Mesodermal cell (in vitro differentiated cells): ENCODE measurements at regions not wholly inside any gene's neighbourhood (a gene's known extent, or its start where the extent isn't known, plus 50 kb on each side); places are given as distances from the start of the nearest gene placed in this dataset.
"Not testable (repeated sequence)": the region's sequence is repeated elsewhere in the genome, so short reads cannot be mapped to it uniquely, and the experiment has no call there.

Source experiments
- H3K27ac ChIP-seq: 2 replicates; pipeline ENCODE4 v1.7.0; 2013; ENCODE audit warnings: mild to moderate bottlenecking, low read depth, low read length, moderate library complexity; ENCODE audit not compliant: severe bottlenecking
- H3K36me3 ChIP-seq: 2 replicates; pipeline ENCODE4 v1.7.1; 2013; ENCODE audit warnings: mild to moderate bottlenecking, low read length, moderate library complexity; ENCODE audit not compliant: control insufficient read depth, insufficient read depth
- H3K4me1 ChIP-seq: one replicate; pipeline ENCODE4 v1.7.1; 2013; ENCODE audit warnings: mild to moderate bottlenecking, low read length; ENCODE audit not compliant: insufficient read depth, control insufficient read depth, poor library complexity, severe bottlenecking
- H3K4me3 ChIP-seq: 2 replicates; pipeline ENCODE4 v1.7.0; 2013; ENCODE audit warnings: low read length, control low read depth, mild to moderate bottlenecking; ENCODE audit not compliant: insufficient read depth, poor library complexity, severe bottlenecking; ENCODE audit errors: extremely low read depth
- H3K9me3 ChIP-seq: 2 replicates; pipeline ENCODE4 v1.7.1; 2013; ENCODE audit warnings: mild to moderate bottlenecking, low read length, moderate library complexity; ENCODE audit not compliant: control insufficient read depth
- WGBS, 2 experiments: methylation state at CpG; one replicate each; pipeline ENCODE4 v1.1.5; 2013; ENCODE audit warnings: missing lambda C conversion rate in 2 of 2; ENCODE audit not compliant: insufficient coverage in 2 of 2; 5-methylcytosine and 5-hydroxymethylcytosine counted together

- not testable (repeated sequence) for H3K4me3 ChIP-seq, H3K27ac ChIP-seq, H3K4me1 ChIP-seq, H3K36me3 ChIP-seq, H3K9me3 ChIP-seq
- 100% methylated on average over 1 of the region's 2 CpGs for WGBS, 2 experiments
Measured at GRCh38 chr9:97099540-97099939, 60.6 kb upstream of the CTSV start.

- Histone ChIP-seq H3K4me3 (no peak overlapping the region), H3K36me3 (no peaks in the 10 kb centered on the region), H3K27ac (no peak overlapping the region), H3K9me3 (no peaks in the 10 kb centered on the region), H3K4me1 (no peaks in the 10 kb centered on the region)
- WGBS, 2 experiments: 87 to 96% methylated on average over 3 to 4 of the region's 4 CpGs
Measured at GRCh38 chr9:97096793-97097192, 57.9 kb upstream of the CTSV start.

GRCh38 chr9:97089361-97089760, 50.4 kb upstream of the CTSV start:
- not testable (repeated sequence) for H3K4me3 ChIP-seq, H3K9me3 ChIP-seq, H3K36me3 ChIP-seq
- Histone ChIP-seq H3K4me1 (peaks cover 16% of the 10 kb centered on the region), H3K27ac (peak overlapping the region; percentile 2)
- 81% methylated on average over 3 of the region's 3 CpGs; no CpG with 5 or more reads in 1 of the 2 experiments for WGBS, 2 experiments
